Gastrocnemius medialis (tissue), 4 donors: ENCODE measurements at regions not wholly inside any gene's neighbourhood (a gene's known extent, or its start where the extent isn't known, plus 50 kb on each side); places are given as distances from the start of the nearest gene placed in this dataset.
"Not testable (repeated sequence)": the region's sequence is repeated elsewhere in the genome, so short reads cannot be mapped to it uniquely, and the experiment has no call there.

Experiments used
- ATAC-seq, 2 donors: fragments of 150-250 bp; one replicate each; pipeline ENCODE4 v1.9.1; 2016
- DNase-seq, 2 donors: peaks; one replicate each; pipeline ENCODE4 v3.0.0-alpha.2; 2019
- H3K27ac ChIP-seq, 4 donors: fragments of 200-600 bp; sonication (generic); 1 replicate in 1 of 4; 2 replicates in 3 of 4; pipeline ENCODE4 v1.5.1; 2016 to 2018; ENCODE audit warnings: mild to moderate bottlenecking in 2 of 4, moderate library complexity in 1 of 4
- H3K27me3 ChIP-seq, 3 donors: fragments of 200-600 bp; sonication (generic) in 2 of 3; 1 replicate in 1 of 3; 2 replicates in 2 of 3; pipeline versions ENCODE4 v1.5.1 to v1.6.0; 2016 to 2019; ENCODE audit warnings: mild to moderate bottlenecking in 1 of 3, moderate library complexity in 1 of 3
- H3K36me3 ChIP-seq, 2 donors: fragments of 200-600 bp; sonication (generic) in 1 of 2; one replicate each; pipeline ENCODE4 v1.5.1; 2017 to 2018
- H3K4me1 ChIP-seq, 2 donors: fragments of 200-600 bp; sonication (generic) in 1 of 2; one replicate each; pipeline ENCODE4 v1.5.1; 2016 to 2017; ENCODE audit warnings: mild to moderate bottlenecking in 2 of 2
- H3K4me3 ChIP-seq, 4 donors: fragments of 200-600 bp; sonication (generic) in 3 of 4; 1 replicate in 1 of 4; 2 replicates in 3 of 4; pipeline ENCODE4 v1.5.1; 2016 to 2019; ENCODE audit warnings: mild to moderate bottlenecking in 2 of 4
- H3K9me3 ChIP-seq, 3 donors: fragments of 200-600 bp; sonication (generic) in 2 of 3; 1 replicate in 1 of 3; 2 replicates in 2 of 3; pipeline ENCODE4 v1.5.1; 2016 to 2019
- CTCF ChIP-seq, 5 experiments: fragments of 450-650 bp in 3 of 5; fragments of 200-600 bp in 2 of 5; sonication (generic) in 2 of 5; IDR thresholded peaks in 4 of 5; conservative IDR thresholded peaks in 1 of 5; 1 replicate in 4 of 5; 2 replicates in 1 of 5; pipeline ENCODE4 v1.5.1; 2016 to 2019; ENCODE audit warnings: antibody characterized with exemption in 5 of 5, mild to moderate bottlenecking in 3 of 5, moderate library complexity in 3 of 5
- POLR2A ChIP-seq, 2 donors: fragments of 450-650 bp; IDR thresholded peaks; one replicate each; pipeline ENCODE4 v1.6.1; 2017; ENCODE audit warnings: antibody characterized with exemption in 2 of 2, mild to moderate bottlenecking in 2 of 2, moderate library complexity in 2 of 2
- in situ Hi-C, 4 donors: fragments of 200-750 bp; cut with MboI; loops; one replicate each; pipeline versions ENCODE4 v1.15.0 to v1.8.0; 2017; ENCODE audit warnings: low sequenced_read_pairs in 4 of 4
- intact Hi-C: fragments of 100-400 bp; cut with DNase I; formaldehyde crosslinking; loops from one replicate; pipeline ENCODE4 v1.15.1; 2023; ENCODE audit warnings: low total_unique reads

GRCh38 chr12:75650100-75650499, 138.7 kb upstream of the KRR1 start:
- H3K4me3 ChIP-seq: no peak overlapping the region
- ATAC-seq: no peak
- H3K9me3 ChIP-seq: no peaks in the 10 kb centered on the region
- H3K36me3 ChIP-seq: no peaks in the 10 kb centered on the region
- H3K4me1 ChIP-seq: no peaks in the 10 kb centered on the region
- no peaks in the 10 kb centered on the region for H3K27me3 ChIP-seq
- no peak overlapping the region for H3K27ac ChIP-seq
- no peak for DNase-seq
- TF ChIP-seq CTCF (IDR thresholded peaks at IDR 0.05 in 4 of 5, conservative IDR thresholded peaks at IDR 0.05 in 1 of 5): no peak
- no peak for TF ChIP-seq POLR2A (IDR thresholded peaks at IDR 0.05)
- in situ Hi-C loops (no loop called here), intact Hi-C loops (no loop called here)

GRCh38 chr12:75648856-75649255, 137.4 kb upstream of the KRR1 start:
- Histone ChIP-seq H3K27ac (no peak overlapping the region), H3K27me3 (no peaks in the 10 kb centered on the region), H3K4me1 (no peaks in the 10 kb centered on the region), H3K9me3 (no peaks in the 10 kb centered on the region), H3K36me3 (no peaks in the 10 kb centered on the region), H3K4me3 (no peak overlapping the region)
- in situ Hi-C loops (no loop called here), intact Hi-C loops (no loop called here)
- TF ChIP-seq POLR2A (IDR thresholded peaks at IDR 0.05): no peak
- DNase-seq: no peak
- no peak for ATAC-seq

GRCh38 chr12:75646329-75647210, 135.2 kb upstream of the KRR1 start:
- in situ Hi-C loops (no loop called here), intact Hi-C loops (no loop called here)
- ATAC-seq (no peak), DNase-seq (no peak)
- Histone ChIP-seq H3K9me3 (no peaks in the 10 kb centered on the region), H3K4me3 (no peak overlapping the region), H3K27ac (no peak overlapping the region), H3K36me3 (no peaks in the 10 kb centered on the region), H3K27me3 (no peaks in the 10 kb centered on the region), H3K4me1 (no peaks in the 10 kb centered on the region)
- no peak for TF ChIP-seq POLR2A (IDR thresholded peaks at IDR 0.05)
- TF ChIP-seq CTCF (IDR thresholded peaks at IDR 0.05 in 4 of 5, conservative IDR thresholded peaks at IDR 0.05 in 1 of 5): no peak

- no peak for ATAC-seq
- intact Hi-C loops (no loop called here), in situ Hi-C loops (no loop called here)
- no peak overlapping the region for H3K4me3 ChIP-seq
- no peaks in the 10 kb centered on the region for H3K36me3 ChIP-seq
- TF ChIP-seq POLR2A (IDR thresholded peaks at IDR 0.05) (no peak), CTCF (IDR thresholded peaks at IDR 0.05 in 4 of 5, conservative IDR thresholded peaks at IDR 0.05 in 1 of 5) (no peak)
- no peaks in the 10 kb centered on the region for H3K27me3 ChIP-seq
- no peaks in the 10 kb centered on the region for H3K4me1 ChIP-seq
- H3K9me3 ChIP-seq: no peaks in the 10 kb centered on the region
- H3K27ac ChIP-seq: no peak overlapping the region
- no peak for DNase-seq
Measured at GRCh38 chr12:75644472-75645072, 133.2 kb upstream of the KRR1 start.

- H3K27ac ChIP-seq, intact Hi-C loops, H3K36me3 ChIP-seq, H3K4me3 ChIP-seq, H3K9me3 ChIP-seq, H3K4me1 ChIP-seq, H3K27me3 ChIP-seq, in situ Hi-C loops, DNase-seq, ATAC-seq: not testable (repeated sequence)
Measured at GRCh38 chr12:75643119-75643518, 131.7 kb upstream of the KRR1 start.
